ENCODE measurements at regions not wholly inside any gene's neighbourhood (a gene's known extent, or its start where the extent isn't known, plus 50 kb on each side); places are given as distances from the start of the nearest gene placed in this dataset.
"Not testable (repeated sequence)": the region's sequence is repeated elsewhere in the genome, so short reads cannot be mapped to it uniquely, and the experiment has no call there.

GRCh38 chr2:145538661-145539350 lies 1018.9 kb upstream of the ZEB2 start:
- no peak overlapping the region for H3K4me3 ChIP-seq (ENCODE audit: low read length)
- DNase-seq (ENCODE audit: low read depth, low spot score) = no peak

DNA sequence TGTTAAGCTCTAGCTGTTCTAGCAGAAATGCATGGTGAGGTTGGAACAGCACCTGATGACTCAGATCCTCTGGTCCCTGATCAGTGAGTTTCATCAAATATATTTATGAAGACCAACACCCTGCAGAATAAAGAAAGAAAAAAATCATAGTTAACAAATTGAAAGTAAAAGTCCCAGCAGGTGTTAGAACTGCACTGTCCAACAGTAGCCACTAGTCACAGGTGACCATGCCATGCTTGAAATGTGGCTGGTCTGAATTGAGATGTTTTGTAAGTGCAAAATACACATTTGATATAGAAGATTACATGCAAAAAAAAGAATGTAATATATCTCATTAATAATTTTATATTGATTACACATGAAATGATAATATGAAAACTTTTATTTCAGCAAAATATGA lies 1010.7 kb upstream of the ZEB2 start:
- no peak overlapping the region for H3K4me3 ChIP-seq (ENCODE audit: low read length)
- no peak for DNase-seq (ENCODE audit: low read depth, low spot score)

- DNase-seq (ENCODE audit: low read depth, low spot score) = no peak
- H3K4me3 ChIP-seq (ENCODE audit: low read length) = no peak overlapping the region
Measured at GRCh38 chr2:145524836-145525235, 1004.9 kb upstream of the ZEB2 start.

DNA sequence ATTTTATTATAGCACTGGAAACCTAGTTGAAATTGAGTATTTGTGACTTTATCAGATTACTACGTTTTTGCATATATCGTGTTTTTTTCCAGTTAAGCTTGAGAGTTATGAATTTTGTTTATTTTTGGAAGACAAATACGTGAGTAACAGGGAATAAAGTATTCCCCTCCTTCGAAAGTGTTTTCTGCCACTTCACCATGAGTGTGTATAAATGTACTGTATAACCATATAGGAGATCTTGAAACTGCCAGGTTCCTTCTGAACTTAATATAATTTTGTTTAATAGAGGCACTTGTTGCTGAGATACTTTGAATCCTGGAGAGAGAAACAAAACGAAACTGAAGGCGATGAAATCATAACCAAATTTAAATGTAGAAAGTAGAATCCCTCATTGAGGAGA lies 1004.4 kb upstream of the ZEB2 start:
- H3K4me3 ChIP-seq (ENCODE audit: low read length) = no peak overlapping the region
- DNase-seq (ENCODE audit: low read depth, low spot score) = no peak

GRCh38 chr2:145519254-145519653 lies 999.3 kb upstream of the ZEB2 start:
- not testable (repeated sequence) for H3K4me3 ChIP-seq (ENCODE audit: low read length); DNase-seq (ENCODE audit: low read depth, low spot score)

GRCh38 chr2:145511946-145512345 lies 992.0 kb upstream of the ZEB2 start:
- no peak for DNase-seq (ENCODE audit: low read depth, low spot score)
- no peak overlapping the region for H3K4me3 ChIP-seq (ENCODE audit: low read length)

GRCh38 chr2:145503511-145503910 lies 983.6 kb upstream of the ZEB2 start:
- H3K4me3 ChIP-seq (ENCODE audit: low read length) = no peak overlapping the region
- no peak for DNase-seq (ENCODE audit: low read depth, low spot score)

DNA sequence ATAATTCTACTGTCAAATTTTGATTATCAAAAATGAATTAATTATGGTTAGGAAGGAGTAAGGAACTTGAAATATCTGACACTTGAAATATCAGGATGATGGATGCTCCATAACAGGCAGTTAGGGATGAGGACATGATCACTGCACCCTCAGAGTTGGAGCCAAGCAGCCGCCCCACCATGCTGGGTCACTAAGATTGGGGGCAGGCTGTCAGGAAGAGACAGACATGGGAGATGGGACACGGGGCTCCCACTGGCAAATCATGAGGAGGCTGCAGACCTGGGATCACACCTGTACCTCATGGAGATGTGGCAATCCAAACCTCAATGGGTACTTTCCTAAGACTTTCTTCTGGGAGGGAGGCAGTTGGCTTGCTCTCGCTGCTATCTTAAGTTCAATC lies 982.0 kb upstream of the ZEB2 start:
- DNase-seq (ENCODE audit: low read depth, low spot score) = no peak

GRCh38 chr2:145495590-145495989 lies 975.7 kb upstream of the ZEB2 start:
- no peak overlapping the region for H3K4me3 ChIP-seq (ENCODE audit: low read length)
- no peak for DNase-seq (ENCODE audit: low read depth, low spot score)

More for the DNA sequence above, 982.0 kb upstream of the ZEB2 start:
- no peak overlapping the region for H3K4me3 ChIP-seq (ENCODE audit: low read length)

- H3K4me3 ChIP-seq (ENCODE audit: low read length) = no peak overlapping the region
- no peak for DNase-seq (ENCODE audit: low read depth, low spot score)
Measured at GRCh38 chr2:145494441-145494840, 974.5 kb upstream of the ZEB2 start.

GRCh38 chr2:145488571-145488970 lies 968.7 kb upstream of the ZEB2 start:
- DNase-seq (ENCODE audit: low read depth, low spot score) = no peak
- H3K4me3 ChIP-seq (ENCODE audit: low read length) = no peak overlapping the region

- DNase-seq (ENCODE audit: low read depth, low spot score) = no peak
- no peak overlapping the region for H3K4me3 ChIP-seq (ENCODE audit: low read length)
Measured at GRCh38 chr2:145484448-145485097, 964.7 kb upstream of the ZEB2 start.

DNA sequence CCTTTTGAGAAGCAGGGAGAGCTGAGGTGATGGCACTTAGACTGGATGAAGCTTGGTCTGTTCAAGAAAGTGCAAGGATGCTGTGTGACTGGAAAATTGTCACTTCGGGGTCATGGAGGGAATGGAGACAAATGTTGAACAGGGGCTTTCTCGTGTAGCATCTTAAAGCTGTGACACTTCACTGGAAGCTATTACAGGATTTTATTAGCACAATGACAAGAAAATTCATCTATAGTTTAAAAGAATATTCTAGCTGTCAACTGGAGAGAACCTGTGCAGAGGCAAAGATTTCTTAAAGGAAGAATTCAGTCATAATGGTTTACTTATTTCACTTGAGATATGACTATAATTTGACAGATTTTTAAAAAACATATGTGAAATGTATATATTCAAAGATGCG lies 963.9 kb upstream of the ZEB2 start:
- no peak for DNase-seq (ENCODE audit: low read depth, low spot score)
- no peak overlapping the region for H3K4me3 ChIP-seq (ENCODE audit: low read length)

DNA sequence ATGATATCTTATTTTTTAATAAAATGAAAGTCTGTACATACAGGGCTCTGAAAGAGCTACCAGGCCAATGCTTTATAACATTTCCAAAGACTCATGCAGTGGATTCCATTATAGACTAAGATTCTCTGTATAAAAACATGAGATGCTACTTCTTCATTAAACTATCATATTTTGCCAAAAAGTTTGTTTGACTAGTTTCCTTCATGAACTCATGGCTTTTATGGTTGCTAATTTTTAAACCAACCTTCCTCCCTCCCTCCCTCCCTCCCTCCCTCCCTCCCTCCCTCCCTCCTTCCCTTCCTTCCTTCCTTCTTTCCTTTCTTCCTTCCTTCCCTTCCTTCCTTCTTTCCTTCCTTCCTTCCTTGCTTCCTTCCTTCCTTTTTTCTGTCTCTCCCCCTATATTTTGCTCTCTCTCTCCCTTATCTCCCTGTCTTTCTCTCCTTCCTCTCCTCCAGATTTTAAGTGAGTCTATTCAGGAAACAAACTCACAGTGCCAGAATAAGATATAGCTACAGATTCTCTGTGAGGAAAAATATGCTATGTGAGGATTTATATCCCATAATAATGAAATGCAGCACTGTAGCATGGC lies 961.5 kb upstream of the ZEB2 start:
- no peak overlapping the region for H3K4me3 ChIP-seq (ENCODE audit: low read length)
- no peak for DNase-seq (ENCODE audit: low read depth, low spot score)

DNA sequence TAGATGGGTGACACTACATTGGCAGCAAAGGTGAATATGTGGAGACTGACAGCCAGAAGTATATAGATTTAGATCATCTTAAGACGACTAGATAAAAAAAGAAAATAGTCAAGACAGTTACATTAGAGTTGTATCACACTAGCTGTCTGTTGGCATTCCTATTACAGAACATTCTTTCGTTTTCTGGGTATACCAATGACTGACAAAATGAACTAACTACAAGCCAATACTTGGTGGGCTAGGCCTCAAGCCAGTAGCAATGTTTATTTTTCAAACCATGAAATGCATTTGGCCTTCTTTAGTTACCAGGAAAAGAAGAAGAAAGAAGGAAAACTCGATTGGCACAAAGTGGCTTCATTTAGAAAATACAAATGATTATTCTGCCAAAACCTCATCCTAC lies 944.9 kb upstream of the ZEB2 start:
- H3K4me3 ChIP-seq (ENCODE audit: low read length) = no peak overlapping the region
- no peak for DNase-seq (ENCODE audit: low read depth, low spot score)

DNA sequence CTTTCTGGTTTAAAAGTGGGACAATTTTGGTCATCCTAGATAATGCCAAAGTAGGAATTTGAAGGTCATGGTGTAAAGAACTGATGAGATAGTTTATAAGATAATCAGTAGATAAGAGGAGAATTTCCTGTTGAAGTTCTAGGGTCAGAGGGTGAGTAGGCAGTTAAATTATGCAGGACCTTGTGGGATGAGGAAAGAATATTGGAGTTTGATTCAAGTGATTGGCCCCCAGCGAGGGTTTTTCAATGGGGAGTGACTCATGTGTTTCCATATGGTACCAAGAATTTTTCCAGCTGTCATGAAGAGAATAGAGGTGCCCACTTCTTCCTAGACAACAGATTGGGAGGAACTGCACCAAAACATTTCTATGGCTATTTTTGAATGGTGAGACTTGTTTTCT lies 940.2 kb upstream of the ZEB2 start:
- no peak overlapping the region for H3K4me3 ChIP-seq (ENCODE audit: low read length)
- DNase-seq (ENCODE audit: low read depth, low spot score) = no peak

- DNase-seq (ENCODE audit: low read depth, low spot score) = no peak
- H3K4me3 ChIP-seq (ENCODE audit: low read length) = no peak overlapping the region
Measured at GRCh38 chr2:145431181-145431951, 911.4 kb upstream of the ZEB2 start.

- DNase-seq (ENCODE audit: low read depth, low spot score) = no peak
- H3K4me3 ChIP-seq (ENCODE audit: low read length) = no peak overlapping the region
Measured at GRCh38 chr2:145423809-145424208, 903.9 kb upstream of the ZEB2 start.

- DNase-seq (ENCODE audit: low read depth, low spot score) = no peak
- no peak overlapping the region for H3K4me3 ChIP-seq (ENCODE audit: low read length)
Measured at GRCh38 chr2:145422576-145422975, 902.7 kb upstream of the ZEB2 start.

DNA sequence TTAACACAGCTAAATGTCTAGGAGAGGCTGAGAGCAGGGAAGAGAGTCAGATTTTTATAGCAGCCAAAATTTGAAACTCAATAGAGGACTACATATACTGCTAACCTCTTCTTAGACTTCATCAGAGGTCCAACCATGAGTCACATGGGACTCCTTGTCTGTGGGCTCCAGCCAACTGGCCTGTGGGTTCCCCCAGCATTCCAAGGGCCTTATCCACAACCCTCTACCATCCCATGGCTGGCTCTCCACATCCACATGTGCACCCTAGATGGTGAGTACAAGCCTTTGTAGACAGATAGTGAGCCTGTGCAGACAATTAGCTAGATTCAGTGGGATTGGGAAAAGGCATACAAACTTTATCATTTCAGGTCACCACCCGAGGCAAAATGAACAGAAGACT lies 901.9 kb upstream of the ZEB2 start:
- no peak overlapping the region for H3K4me3 ChIP-seq (ENCODE audit: low read length)
- no peak for DNase-seq (ENCODE audit: low read depth, low spot score)

All from Jurkat, Clone E6-1 (cell line).